Panc1 (cell line): ENCODE measurements at regions not wholly inside any gene's neighbourhood (a gene's known extent, or its start where the extent isn't known, plus 50 kb on each side); places are given as distances from the start of the nearest gene placed in this dataset.

Experiments used
- ATAC-seq: fragments of 200-7000 bp; cut with Tn5 transposase; 2 replicates; pipeline ENCODE4 v1.9.1; 2020; ENCODE audit warnings: mild to moderate bottlenecking, moderate library complexity
- BruUV-seq: library from RNA; stranded (reverse); fragments of 400-500 nt; replicated peaks from 2 replicates; lab custom pipeline; 2021; lab: Mats Ljungman, UMichigan
- CTCF ChIA-PET: fragments of 300-600 bp; sonication (Branson Sonifier 250); formaldehyde crosslinking; loops from one replicate; lab custom pipeline; 2022; ENCODE audit warnings: antibody characterized with exemption; lab: Charles Lee
- POLR2A ChIA-PET: fragments of 300-600 bp; sonication (Branson Sonifier 250); formaldehyde crosslinking; loops from one replicate; lab custom pipeline; 2022; ENCODE audit warnings: antibody characterized with exemption; lab: Charles Lee
- DNase-seq: peaks from one replicate; pipeline ENCODE4 v3.0.0-alpha.2; 2010; ENCODE audit warnings: low read depth, low spot score
- H3K27ac ChIP-seq: 2 replicates; pipeline ENCODE4 v1.5.1; 2011; ENCODE audit warnings: mild to moderate bottlenecking, low read length, inconsistent platforms
- H3K27me3 ChIP-seq: fragments of 200-500 bp; sonication (Bioruptor generic); 2 replicates; pipeline ENCODE4 v1.6.0; 2014; ENCODE audit warnings: low read length, inconsistent platforms; ENCODE audit not compliant: control insufficient read depth, insufficient read depth
- H3K36me3 ChIP-seq: fragments of 200-500 bp; sonication (Bioruptor generic); 2 replicates; pipeline ENCODE4 v1.5.1; 2014; ENCODE audit warnings: inconsistent platforms, mild to moderate bottlenecking, low read length, moderate library complexity; ENCODE audit not compliant: control insufficient read depth, insufficient read depth
- H3K4me1 ChIP-seq: 2 replicates; pipeline ENCODE4 v1.5.1; 2011; ENCODE audit warnings: inconsistent platforms, mild to moderate bottlenecking, low read length, moderate library complexity; ENCODE audit not compliant: control insufficient read depth, insufficient read depth
- H3K4me3 ChIP-seq, 2 experiments: 2 replicates each; pipeline ENCODE4 v1.5.1; 2011 to 2012; ENCODE audit warnings: low read depth in 2 of 2, low read length in 2 of 2, mild to moderate bottlenecking in 2 of 2, inconsistent platforms in 1 of 2, moderate library complexity in 1 of 2
- H3K9me3 ChIP-seq: fragments of 200-500 bp; sonication (Bioruptor generic); 2 replicates; pipeline ENCODE4 v1.5.1; 2014; ENCODE audit warnings: low read depth, mild to moderate bottlenecking, inconsistent platforms, low read length, moderate library complexity; ENCODE audit not compliant: control insufficient read depth, insufficient read depth
- POLR2AphosphoS5 ChIP-seq: IDR thresholded peaks from 2 replicates; pipeline ENCODE4 v1.6.1; 2012; ENCODE audit warnings: mild to moderate bottlenecking, low read depth, low read length, moderate library complexity
- SIN3A ChIP-seq: IDR thresholded peaks from 2 replicates; pipeline ENCODE4 v1.6.1; 2012; ENCODE audit warnings: low read depth, mild to moderate bottlenecking, low read length, moderate library complexity, borderline replicate concordance; ENCODE audit not compliant: insufficient read depth
- TCF7L2 ChIP-seq: IDR thresholded peaks from 2 replicates; pipeline ENCODE4 v1.6.1; 2011; ENCODE audit warnings: mild to moderate bottlenecking, low read depth, low read length, inconsistent platforms
- in situ Hi-C: cut with HindIII; loops from 2 replicates; pipeline ENCODE4 v1.10.0; 2016; ENCODE audit warnings: low sequenced_read_pairs, low pct_unique_long_range_greater_than_20kb
- intact Hi-C: fragments of 100-400 bp; cut with micrococcal nuclease; formaldehyde crosslinking; loops from one replicate; pipeline ENCODE4 v1.10.0; 2022; ENCODE audit not compliant: unreplicated experiment
- TF ChIP-seq, protein P1 (sequence below): fragments of 450-650 bp; IDR thresholded peaks from 2 replicates; pipeline ENCODE4 v1.5.1; 2017; ENCODE audit warnings: mild to moderate bottlenecking
- TF ChIP-seq, protein P2 (sequence below), 2 experiments: IDR thresholded peaks; 2 replicates each; pipeline ENCODE4 v1.6.1; 2011 to 2012; ENCODE audit warnings: low read depth in 2 of 2, control low read depth in 1 of 2, low read length in 1 of 2, mild to moderate bottlenecking in 1 of 2, moderate library complexity in 1 of 2; ENCODE audit not compliant: insufficient read depth in 1 of 2

DNA sequence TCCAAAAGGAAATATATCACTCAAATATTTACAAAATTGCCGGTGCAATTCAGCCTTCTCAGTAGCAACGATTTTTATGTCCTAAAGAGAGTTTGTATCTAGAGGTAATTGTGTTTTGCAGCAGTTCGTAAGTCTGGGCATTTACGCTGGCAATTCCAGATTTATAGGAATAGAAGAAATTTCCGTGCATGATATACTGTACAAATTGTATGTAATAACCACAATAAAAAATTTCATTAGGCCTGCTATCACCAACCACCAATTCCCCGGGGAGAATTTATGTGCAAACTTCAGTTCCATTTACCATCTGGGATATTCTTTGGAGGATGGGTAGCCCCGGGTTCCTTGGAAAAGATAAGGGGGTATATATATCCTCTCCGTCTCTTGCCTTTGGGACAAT, 401.5 kb downstream of the TMEM114 start:
- ATAC-seq (no peak), DNase-seq (no peak)
- in situ Hi-C loops (no loop called here), intact Hi-C loops (no loop called here)
- BruUV-seq = no TSS peak
- H3K9me3 ChIP-seq = no peaks in the 10 kb centered on the region
- no peaks in the 10 kb centered on the region for H3K4me1 ChIP-seq
- CTCF ChIA-PET = no interaction called here
- H3K4me3 ChIP-seq = no peak overlapping the region
- H3K27ac ChIP-seq = no peak overlapping the region
- H3K27me3 ChIP-seq = peaks cover 3% of the 10 kb centered on the region; the same call in 1 of the 2 replicates
- no peaks in the 10 kb centered on the region for H3K36me3 ChIP-seq
- TF ChIP-seq, protein P1, sequence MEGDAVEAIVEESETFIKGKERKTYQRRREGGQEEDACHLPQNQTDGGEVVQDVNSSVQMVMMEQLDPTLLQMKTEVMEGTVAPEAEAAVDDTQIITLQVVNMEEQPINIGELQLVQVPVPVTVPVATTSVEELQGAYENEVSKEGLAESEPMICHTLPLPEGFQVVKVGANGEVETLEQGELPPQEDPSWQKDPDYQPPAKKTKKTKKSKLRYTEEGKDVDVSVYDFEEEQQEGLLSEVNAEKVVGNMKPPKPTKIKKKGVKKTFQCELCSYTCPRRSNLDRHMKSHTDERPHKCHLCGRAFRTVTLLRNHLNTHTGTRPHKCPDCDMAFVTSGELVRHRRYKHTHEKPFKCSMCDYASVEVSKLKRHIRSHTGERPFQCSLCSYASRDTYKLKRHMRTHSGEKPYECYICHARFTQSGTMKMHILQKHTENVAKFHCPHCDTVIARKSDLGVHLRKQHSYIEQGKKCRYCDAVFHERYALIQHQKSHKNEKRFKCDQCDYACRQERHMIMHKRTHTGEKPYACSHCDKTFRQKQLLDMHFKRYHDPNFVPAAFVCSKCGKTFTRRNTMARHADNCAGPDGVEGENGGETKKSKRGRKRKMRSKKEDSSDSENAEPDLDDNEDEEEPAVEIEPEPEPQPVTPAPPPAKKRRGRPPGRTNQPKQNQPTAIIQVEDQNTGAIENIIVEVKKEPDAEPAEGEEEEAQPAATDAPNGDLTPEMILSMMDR = no peak
- TF ChIP-seq TCF7L2 (no peak), POLR2AphosphoS5 (no peak), SIN3A (no peak)
- TF ChIP-seq, protein P2, sequence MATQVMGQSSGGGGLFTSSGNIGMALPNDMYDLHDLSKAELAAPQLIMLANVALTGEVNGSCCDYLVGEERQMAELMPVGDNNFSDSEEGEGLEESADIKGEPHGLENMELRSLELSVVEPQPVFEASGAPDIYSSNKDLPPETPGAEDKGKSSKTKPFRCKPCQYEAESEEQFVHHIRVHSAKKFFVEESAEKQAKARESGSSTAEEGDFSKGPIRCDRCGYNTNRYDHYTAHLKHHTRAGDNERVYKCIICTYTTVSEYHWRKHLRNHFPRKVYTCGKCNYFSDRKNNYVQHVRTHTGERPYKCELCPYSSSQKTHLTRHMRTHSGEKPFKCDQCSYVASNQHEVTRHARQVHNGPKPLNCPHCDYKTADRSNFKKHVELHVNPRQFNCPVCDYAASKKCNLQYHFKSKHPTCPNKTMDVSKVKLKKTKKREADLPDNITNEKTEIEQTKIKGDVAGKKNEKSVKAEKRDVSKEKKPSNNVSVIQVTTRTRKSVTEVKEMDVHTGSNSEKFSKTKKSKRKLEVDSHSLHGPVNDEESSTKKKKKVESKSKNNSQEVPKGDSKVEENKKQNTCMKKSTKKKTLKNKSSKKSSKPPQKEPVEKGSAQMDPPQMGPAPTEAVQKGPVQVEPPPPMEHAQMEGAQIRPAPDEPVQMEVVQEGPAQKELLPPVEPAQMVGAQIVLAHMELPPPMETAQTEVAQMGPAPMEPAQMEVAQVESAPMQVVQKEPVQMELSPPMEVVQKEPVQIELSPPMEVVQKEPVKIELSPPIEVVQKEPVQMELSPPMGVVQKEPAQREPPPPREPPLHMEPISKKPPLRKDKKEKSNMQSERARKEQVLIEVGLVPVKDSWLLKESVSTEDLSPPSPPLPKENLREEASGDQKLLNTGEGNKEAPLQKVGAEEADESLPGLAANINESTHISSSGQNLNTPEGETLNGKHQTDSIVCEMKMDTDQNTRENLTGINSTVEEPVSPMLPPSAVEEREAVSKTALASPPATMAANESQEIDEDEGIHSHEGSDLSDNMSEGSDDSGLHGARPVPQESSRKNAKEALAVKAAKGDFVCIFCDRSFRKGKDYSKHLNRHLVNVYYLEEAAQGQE (IDR thresholded peaks at IDR 0.05; ENCODE audit: insufficient read depth in 1 of 2, low read depth in 2 of 2, low read length in 1 of 2) = no peak
- POLR2A ChIA-PET = no interaction called here

DNA sequence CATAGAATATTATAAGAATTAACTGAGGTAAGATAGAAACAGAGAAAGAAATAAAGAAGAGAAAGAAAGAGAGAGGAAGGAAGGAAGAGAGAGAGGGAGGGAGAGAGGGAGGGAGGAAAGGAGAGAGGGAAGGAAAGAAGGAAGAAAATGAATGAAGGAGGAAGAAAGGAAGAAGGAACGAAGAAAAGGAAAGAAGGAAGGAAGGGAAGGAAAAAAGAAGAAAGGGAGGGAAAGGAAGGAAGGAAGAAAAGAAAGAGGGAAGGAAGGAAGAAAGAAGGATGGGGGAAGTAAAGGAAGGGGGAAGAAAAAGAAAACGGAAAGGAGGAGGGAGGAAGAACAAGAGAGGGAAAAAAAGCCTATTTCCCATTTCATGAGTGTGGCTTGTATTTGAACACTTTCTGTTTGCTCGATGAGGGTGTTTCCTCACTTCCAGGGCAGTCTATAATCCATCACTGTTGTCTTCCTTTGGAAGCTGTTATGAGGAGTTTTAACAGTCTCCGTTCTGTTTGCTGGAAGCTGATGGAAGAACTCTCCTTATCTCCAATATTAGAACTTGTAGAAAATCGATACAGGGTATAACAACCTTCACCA, 402.4 kb downstream of the TMEM114 start:
- in situ Hi-C loops = no loop called here
- TF ChIP-seq TCF7L2 = no peak
- TF ChIP-seq, protein P2 (IDR thresholded peaks at IDR 0.05; ENCODE audit: insufficient read depth in 1 of 2, low read depth in 2 of 2, low read length in 1 of 2) = no peak
- ChIA-PET POLR2A (no interaction called here), CTCF (no interaction called here)
- H3K27ac ChIP-seq = no peak overlapping the region
- H3K4me1 ChIP-seq = no peaks in the 10 kb centered on the region
- ATAC-seq = no peak
- BruUV-seq = no TSS peak
- no peak overlapping the region for H3K4me3 ChIP-seq
- no peaks in the 10 kb centered on the region for H3K9me3 ChIP-seq
- no peak for DNase-seq
- peaks cover 3% of the 10 kb centered on the region; the same call in 1 of the 2 replicates for H3K27me3 ChIP-seq
- intact Hi-C loops = no loop called here
- H3K36me3 ChIP-seq = no peaks in the 10 kb centered on the region
